HUES6 (cell line): ENCODE measurements at regions not wholly inside any gene's neighbourhood (a gene's known extent, or its start where the extent isn't known, plus 50 kb on each side); places are given as distances from the start of the nearest gene placed in this dataset.

Experiments
- H3K27ac ChIP-seq: 2 replicates; pipeline ENCODE4 v1.7.0; 2013; ENCODE audit warnings: low read depth, mild to moderate bottlenecking, low read length, inconsistent platforms
- H3K27me3 ChIP-seq: 2 replicates; pipeline ENCODE4 v1.6.1; 2013; ENCODE audit warnings: low read length; ENCODE audit not compliant: control insufficient read depth, insufficient read depth
- H3K36me3 ChIP-seq: 2 replicates; pipeline ENCODE4 v1.6.1; 2013; ENCODE audit warnings: low read length; ENCODE audit not compliant: control insufficient read depth, insufficient read depth
- H3K4me1 ChIP-seq: 2 replicates; pipeline ENCODE4 v1.6.1; 2013; ENCODE audit warnings: low read length; ENCODE audit not compliant: control insufficient read depth, insufficient read depth
- H3K4me3 ChIP-seq: 2 replicates; pipeline ENCODE4 v1.5.1; 2013; ENCODE audit warnings: low read depth, low read length
- H3K9ac ChIP-seq: one replicate; pipeline ENCODE4 v1.6.1; 2013; ENCODE audit warnings: mild to moderate bottlenecking, low read length
- H3K9me3 ChIP-seq: 2 replicates; pipeline ENCODE4 v1.6.1; 2013; ENCODE audit warnings: low read depth, low read length; ENCODE audit not compliant: control insufficient read depth, insufficient read depth

DNA sequence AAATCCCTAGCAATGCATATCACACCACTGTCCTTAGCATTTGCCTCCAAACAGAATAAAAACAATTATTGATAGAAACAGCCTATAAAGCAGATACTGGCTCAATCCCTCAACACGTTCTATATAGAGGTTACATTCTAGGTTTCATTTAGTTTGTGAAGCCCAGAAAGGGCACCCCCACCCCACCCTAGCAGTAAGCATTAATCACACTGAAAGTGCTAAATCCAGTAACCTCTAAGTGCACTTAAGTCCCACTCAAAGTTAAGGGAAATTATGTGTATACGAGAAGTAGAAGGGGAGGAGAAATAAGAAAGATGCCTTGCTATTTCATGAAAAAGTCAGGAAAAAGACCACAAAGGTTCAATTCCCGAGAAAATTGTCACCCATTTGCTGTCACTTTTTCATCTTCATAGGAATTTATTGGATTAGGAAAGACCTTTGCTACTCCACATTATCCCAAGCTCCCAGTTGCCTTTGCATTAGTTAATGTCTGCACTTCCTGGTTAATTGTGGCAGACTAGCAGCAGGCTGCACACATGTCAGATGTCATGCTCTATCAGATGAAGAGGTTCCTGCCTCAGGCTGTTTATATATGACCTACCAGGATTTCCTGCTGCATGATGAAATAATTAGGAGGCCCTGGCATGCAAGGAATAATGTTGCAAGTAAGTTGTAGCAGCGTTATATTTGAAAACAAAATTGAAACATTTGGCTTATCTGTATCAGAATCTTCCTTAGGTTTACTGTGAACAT is 54.5 kb upstream of the LHX8 start:
- H3K9ac ChIP-seq: no peak overlapping the region

DNA sequence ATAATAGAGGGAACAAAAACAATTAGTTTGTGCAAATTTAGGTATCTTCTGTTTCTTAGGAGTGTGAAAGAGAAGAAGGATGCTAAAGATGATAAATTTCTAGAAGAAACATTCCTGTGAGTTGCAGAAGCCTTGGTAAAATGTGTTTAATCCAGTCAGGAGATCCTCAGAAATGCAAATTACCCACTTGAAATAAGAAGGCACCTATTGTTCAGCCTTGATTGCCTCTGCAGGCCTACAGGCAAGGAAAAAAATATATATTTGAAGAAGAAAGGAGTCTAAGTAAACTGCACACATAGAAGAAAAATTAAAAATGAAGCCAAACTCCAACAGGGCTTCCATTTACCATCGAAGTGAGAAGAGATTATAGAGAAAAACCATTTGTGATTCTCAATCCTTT is 51.0 kb upstream of the LHX8 start:
- H3K27ac ChIP-seq: peak overlapping the region; percentile 59; the same call in 1 of the 2 replicates
- no peaks in the 10 kb centered on the region for H3K9me3 ChIP-seq
- H3K4me1 ChIP-seq: peaks cover 48% of the 10 kb centered on the region
- no peak overlapping the region for H3K9ac ChIP-seq
- H3K36me3 ChIP-seq: no peaks in the 10 kb centered on the region
- H3K4me3 ChIP-seq: no peak overlapping the region
- H3K27me3 ChIP-seq: no peaks in the 10 kb centered on the region

More for the DNA sequence above, 54.5 kb upstream of the LHX8 start:
- H3K4me1 ChIP-seq: peaks cover 68% of the 10 kb centered on the region
- H3K27me3 ChIP-seq: no peaks in the 10 kb centered on the region
- no peaks in the 10 kb centered on the region for H3K36me3 ChIP-seq
- no peak overlapping the region for H3K27ac ChIP-seq
- no peak overlapping the region for H3K4me3 ChIP-seq
- H3K9me3 ChIP-seq: no peaks in the 10 kb centered on the region

DNA sequence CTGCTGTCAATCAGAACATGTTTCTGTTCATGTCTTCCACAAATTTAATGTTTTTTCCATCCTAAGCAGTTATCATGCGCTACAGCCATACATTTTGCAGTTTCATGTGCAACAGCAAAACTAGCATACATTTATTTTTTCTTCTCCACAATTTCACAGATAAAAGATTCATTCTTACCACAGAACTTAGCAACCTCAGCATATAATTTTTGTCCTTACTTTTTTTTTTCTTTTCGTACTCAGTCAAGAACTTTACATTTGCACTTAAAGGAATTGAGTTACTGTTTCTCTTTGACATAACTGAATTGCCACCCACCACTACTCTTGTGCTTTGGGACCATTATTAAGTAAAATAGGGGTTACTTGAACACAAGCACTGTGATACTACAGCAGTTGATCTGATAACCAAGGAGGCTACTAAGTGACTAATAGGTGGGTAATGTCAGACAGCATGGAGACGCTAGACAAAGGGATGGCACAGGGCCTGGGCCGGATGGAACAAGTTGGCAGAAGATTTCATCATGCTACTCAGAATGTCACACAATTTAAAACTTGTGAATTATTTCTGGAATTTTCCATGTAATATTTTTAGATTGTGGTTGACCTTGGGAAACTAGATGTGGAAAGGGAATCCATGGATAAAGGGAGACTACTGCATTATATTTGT is 50.2 kb upstream of the LHX8 start:
- Histone ChIP-seq H3K27me3 (no peaks in the 10 kb centered on the region), H3K9me3 (no peaks in the 10 kb centered on the region), H3K36me3 (no peaks in the 10 kb centered on the region), H3K27ac (peak overlapping the region; percentile 59), H3K4me3 (0 out of 2 replicates have a peak overlapping the region, but pooled peaks have one; percentile 5), H3K9ac (no peak overlapping the region), H3K4me1 (peaks cover 41% of the 10 kb centered on the region)
